CD4-positive, alpha-beta T cell treated with Interleukin-6 at 100 ng/mL for 8 hours (primary cell): ENCODE measurements at regions not wholly inside any gene's neighbourhood (a gene's known extent, or its start where the extent isn't known, plus 50 kb on each side); places are given as distances from the start of the nearest gene placed in this dataset.

ENCODE experiments used
- DNase-seq: peaks from one replicate; pipeline ENCODE4 v3.0.0-alpha.2; 2020; ENCODE audit warnings: mixed read lengths, low spot score

- no peak for DNase-seq
Observed at GRCh38 chr10:2019803-2020202, 282.5 kb upstream of the ADARB2 start.

GRCh38 chr10:2019281-2019680 lies 282.0 kb upstream of the ADARB2 start:
- no peak for DNase-seq

- no peak for DNase-seq
Observed at GRCh38 chr10:2014541-2014940, 277.2 kb upstream of the ADARB2 start.

GRCh38 chr10:2012209-2012608 lies 274.9 kb upstream of the ADARB2 start:
- DNase-seq = no peak

- DNase-seq = no peak
Observed at GRCh38 chr10:2011106-2011716, 273.9 kb upstream of the ADARB2 start.

GRCh38 chr10:2005546-2005945 lies 268.2 kb upstream of the ADARB2 start:
- no peak for DNase-seq

- DNase-seq = no peak
Observed at GRCh38 chr10:1992930-1993329, 255.6 kb upstream of the ADARB2 start.

GRCh38 chr10:1989090-1989489 lies 251.8 kb upstream of the ADARB2 start:
- DNase-seq = no peak

- DNase-seq = no peak
Observed at GRCh38 chr10:1981976-1982375, 244.7 kb upstream of the ADARB2 start.

- no peak for DNase-seq
Observed at GRCh38 chr10:1980459-1980858, 243.1 kb upstream of the ADARB2 start.

- no peak for DNase-seq
Observed at GRCh38 chr10:1978584-1978983, 241.3 kb upstream of the ADARB2 start.

GRCh38 chr10:1977461-1977860 lies 240.1 kb upstream of the ADARB2 start:
- no peak for DNase-seq

GRCh38 chr10:1972406-1972805 lies 235.1 kb upstream of the ADARB2 start:
- DNase-seq = no peak

GRCh38 chr10:1968257-1969033 lies 231.1 kb upstream of the ADARB2 start:
- DNase-seq = no peak

- DNase-seq = no peak
Observed at GRCh38 chr10:1966712-1967376, 229.5 kb upstream of the ADARB2 start.

- no peak for DNase-seq
Observed at GRCh38 chr10:1964476-1964875, 227.2 kb upstream of the ADARB2 start.

- no peak for DNase-seq
Observed at GRCh38 chr10:1963341-1963740, 226.0 kb upstream of the ADARB2 start.

GRCh38 chr10:1961989-1962388 lies 224.7 kb upstream of the ADARB2 start:
- no peak for DNase-seq

- no peak for DNase-seq
Observed at GRCh38 chr10:1960982-1961381, 223.7 kb upstream of the ADARB2 start.

- DNase-seq = no peak
Observed at GRCh38 chr10:1957057-1957456, 219.7 kb upstream of the ADARB2 start.

GRCh38 chr10:1954300-1954699 lies 217.0 kb upstream of the ADARB2 start:
- DNase-seq = no peak

- no peak for DNase-seq
Observed at GRCh38 chr10:1952126-1953095, 215.1 kb upstream of the ADARB2 start.
